H1 (cell line): ENCODE measurements at regions not wholly inside any gene's neighbourhood (a gene's known extent, or its start where the extent isn't known, plus 50 kb on each side); places are given as distances from the start of the nearest gene placed in this dataset.

Source experiments
- CTBP2 ChIP-seq: IDR thresholded peaks from 2 replicates; pipeline ENCODE4 v1.7.0; 2011; ENCODE audit warnings: borderline replicate concordance, mild to moderate bottlenecking, moderate library complexity, mixed read lengths, low read length; ENCODE audit not compliant: insufficient read depth, insufficient read length
- NANOG ChIP-seq: IDR thresholded peaks from 2 replicates; pipeline ENCODE4 v1.6.1; 2011; ENCODE audit warnings: low read length, low read depth, mild to moderate bottlenecking, inconsistent platforms; ENCODE audit not compliant: insufficient read depth, poor library complexity, severe bottlenecking
- RNF2 ChIP-seq: fragments of 200-900, 300-1000 bp; sonication (generic); IDR thresholded peaks from 2 replicates; pipeline ENCODE4 v1.7.1; 2016; ENCODE audit warnings: borderline replicate concordance, low read depth, mild to moderate bottlenecking, antibody characterized with exemption, low read length; ENCODE audit not compliant: poor library complexity, severe bottlenecking; ENCODE audit errors: missing control alignments

DNA sequence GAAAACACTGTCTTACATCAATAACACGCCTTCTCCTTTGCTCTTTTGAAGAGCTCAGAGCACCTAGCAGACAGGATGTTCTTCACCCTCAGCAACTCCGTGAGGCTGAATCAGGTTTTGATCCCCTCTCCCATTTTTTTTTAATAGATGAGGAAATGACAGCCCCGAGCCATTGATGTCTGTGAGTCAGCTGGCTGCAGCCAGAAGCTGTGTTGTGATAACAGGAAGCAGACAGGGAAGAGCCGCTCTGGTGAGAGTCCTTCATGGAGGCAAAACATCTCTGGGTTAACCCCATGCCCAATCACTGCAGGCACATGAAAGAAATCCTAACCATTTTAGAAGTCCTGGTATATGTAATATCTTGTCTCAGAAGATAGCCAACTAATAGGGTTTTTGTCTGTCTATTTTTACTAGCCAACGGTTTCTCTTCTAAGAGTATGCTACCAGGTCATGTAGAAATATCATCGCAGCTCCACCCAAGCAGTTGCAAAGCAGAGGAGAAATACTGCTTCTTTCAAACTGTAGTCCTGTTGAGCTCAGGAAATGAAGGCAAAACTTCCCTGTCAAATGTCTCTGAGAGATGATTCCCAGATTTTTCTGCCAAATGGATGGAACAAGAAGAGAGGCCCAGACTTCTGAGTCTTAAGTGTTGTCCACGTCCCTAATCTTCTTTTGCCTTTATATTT, 568.9 kb downstream of the CCDC171 start (continued):
- TF ChIP-seq CTBP2 = no peak
- TF ChIP-seq RNF2 = no peak
- no peak for TF ChIP-seq NANOG
- TF ChIP-seq, all 59 proteins: peak for 0
